ENCODE measurements at regions not wholly inside any gene's neighbourhood (a gene's known extent, or its start where the extent isn't known, plus 50 kb on each side); places are given as distances from the start of the nearest gene placed in this dataset.
"Not testable (repeated sequence)": the region's sequence is repeated elsewhere in the genome, so short reads cannot be mapped to it uniquely, and the experiment has no call there.

DNA sequence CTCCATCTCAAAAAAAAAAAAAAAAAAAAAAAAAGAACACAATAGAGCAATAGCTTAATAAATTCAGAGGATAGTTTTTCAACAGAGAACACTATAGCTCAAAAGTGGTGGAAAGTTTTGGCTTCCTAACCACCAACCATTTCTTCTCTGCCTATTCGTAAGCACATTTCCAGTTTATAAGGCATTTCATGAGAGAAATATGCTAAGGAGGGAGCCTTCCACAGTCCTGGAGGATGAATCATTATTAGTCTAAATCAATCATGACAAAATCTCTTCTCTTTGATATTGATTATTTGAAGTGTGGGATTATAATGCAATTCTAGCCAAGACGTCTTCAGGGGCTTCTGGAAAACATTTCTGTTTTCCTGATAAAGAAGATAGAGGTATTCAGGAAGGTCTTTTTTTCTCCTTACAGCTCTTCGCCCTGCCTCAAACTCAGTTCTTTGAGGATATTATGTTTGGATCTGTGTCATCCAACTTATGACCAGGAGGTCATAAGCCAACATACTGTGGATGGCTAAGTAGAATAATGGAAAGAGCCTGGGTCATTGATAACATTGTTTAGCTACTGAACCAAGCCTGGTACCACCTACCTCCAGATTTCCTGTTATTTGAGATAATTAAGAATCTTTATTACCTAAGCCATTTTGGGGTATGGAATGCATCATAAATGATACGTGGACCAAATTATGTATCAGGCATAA is 207.3 kb downstream of the TRIB2 start:
- H3K9ac ChIP-seq (ENCODE audit: low read depth, low read length): no peak overlapping the region
- no peak overlapping the region for H3K4me3 ChIP-seq (ENCODE audit: low read depth, low read length)

DNA sequence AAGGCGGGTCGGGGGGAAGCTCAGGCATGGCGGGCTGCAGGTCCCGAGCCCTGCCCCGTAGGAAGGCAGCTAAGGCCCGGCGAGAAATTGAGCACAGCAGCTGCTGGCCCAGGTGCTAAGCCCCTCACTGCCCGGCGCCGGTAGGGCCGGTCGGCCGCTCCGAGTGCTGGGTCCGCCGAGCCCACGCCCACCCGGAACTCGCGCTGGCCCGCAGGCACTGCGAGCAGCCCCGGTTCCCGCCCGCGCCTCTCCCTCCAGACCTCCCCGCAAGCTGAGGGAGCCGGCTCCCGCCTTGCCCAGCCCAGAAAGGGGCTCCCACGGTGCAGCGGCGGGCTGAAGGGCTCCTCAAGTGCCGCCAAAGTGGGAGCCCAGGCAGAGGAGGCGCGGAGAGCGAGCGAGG is 209.9 kb downstream of the TRIB2 start:
- H3K27me3 ChIP-seq (ENCODE audit: control insufficient read depth, insufficient read depth, low read length); H3K9me3 ChIP-seq (ENCODE audit: control insufficient read depth, insufficient read depth, low read length); H3K36me3 ChIP-seq (ENCODE audit: control insufficient read depth, insufficient read depth, low read length); H3K9ac ChIP-seq (ENCODE audit: low read depth, low read length); H3K4me3 ChIP-seq (ENCODE audit: low read depth, low read length): not testable (repeated sequence)
- peaks cover 10% of the 10 kb centered on the region for H3K4me1 ChIP-seq (ENCODE audit: control insufficient read depth, insufficient read depth, low read length)

More for the DNA sequence above, 207.3 kb downstream of the TRIB2 start:
- Histone ChIP-seq H3K36me3 (ENCODE audit: control insufficient read depth, insufficient read depth, low read length) (no peaks in the 10 kb centered on the region), H3K9me3 (ENCODE audit: control insufficient read depth, insufficient read depth, low read length) (no peaks in the 10 kb centered on the region), H3K4me1 (ENCODE audit: control insufficient read depth, insufficient read depth, low read length) (peaks cover 4% of the 10 kb centered on the region), H3K27me3 (ENCODE audit: control insufficient read depth, insufficient read depth, low read length) (no peaks in the 10 kb centered on the region)

DNA sequence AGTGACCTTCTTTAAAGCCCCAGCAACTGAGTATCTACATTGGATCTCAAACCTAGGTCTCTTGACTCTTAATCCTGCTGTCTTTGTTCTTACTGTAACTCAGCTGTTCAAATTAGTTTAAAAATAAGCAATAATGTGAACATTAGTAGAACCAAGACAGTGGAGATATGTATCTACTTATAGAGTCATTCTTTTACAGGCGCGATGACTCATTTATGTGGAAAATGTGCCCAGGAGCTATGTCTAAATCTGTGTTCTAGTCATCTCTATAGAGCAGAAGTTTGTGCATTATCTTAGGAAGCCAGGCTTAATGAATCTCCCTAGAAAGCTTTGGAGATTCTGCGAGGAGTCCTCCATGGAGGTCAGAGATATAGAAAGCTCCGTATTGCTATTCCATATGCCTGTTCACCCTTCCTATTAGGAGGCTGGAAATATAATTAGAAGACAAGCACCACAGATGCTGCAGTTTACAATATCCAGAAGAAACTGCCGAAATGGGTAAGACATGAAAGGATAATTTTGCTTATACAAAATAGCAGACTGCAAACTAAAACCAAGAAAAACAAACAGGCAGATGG is 211.6 kb downstream of the TRIB2 start:
- no peak overlapping the region for H3K4me3 ChIP-seq (ENCODE audit: low read depth, low read length)

DNA sequence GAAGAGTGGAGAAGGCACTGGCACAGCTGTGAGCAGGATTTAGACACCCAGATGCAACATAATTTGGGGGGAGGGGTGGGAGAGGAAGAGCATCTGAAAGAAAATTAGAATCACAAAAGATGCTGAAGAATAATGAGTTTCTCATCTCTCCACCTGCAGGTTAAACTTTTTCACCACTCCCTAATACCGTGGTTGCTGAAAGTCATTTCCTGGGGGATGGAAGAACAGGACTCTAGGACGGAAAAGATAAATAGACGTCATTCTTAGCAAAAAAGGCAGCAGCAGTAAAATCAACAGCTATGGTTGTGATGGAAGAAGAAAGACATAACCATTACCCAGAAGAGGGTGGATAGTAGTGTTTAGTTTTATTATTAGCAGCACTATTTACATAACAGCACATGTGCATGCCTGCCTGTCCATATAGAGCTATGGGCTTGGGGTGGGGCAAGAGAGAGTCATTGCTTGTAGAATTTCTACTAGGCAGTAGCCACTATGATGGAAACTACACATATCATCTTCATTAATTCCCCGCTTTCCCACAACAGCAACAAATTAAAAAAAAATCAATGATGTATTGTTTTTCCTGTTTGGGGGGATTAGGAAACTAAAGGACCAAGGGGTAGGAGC is 212.2 kb downstream of the TRIB2 start:
- no peak overlapping the region for H3K4me3 ChIP-seq (ENCODE audit: low read depth, low read length)
- H3K27me3 ChIP-seq (ENCODE audit: control insufficient read depth, insufficient read depth, low read length): no peaks in the 10 kb centered on the region
- no peaks in the 10 kb centered on the region for H3K36me3 ChIP-seq (ENCODE audit: control insufficient read depth, insufficient read depth, low read length)
- no peak overlapping the region for H3K9ac ChIP-seq (ENCODE audit: low read depth, low read length)
- peaks cover 10% of the 10 kb centered on the region for H3K4me1 ChIP-seq (ENCODE audit: control insufficient read depth, insufficient read depth, low read length)
- H3K9me3 ChIP-seq (ENCODE audit: control insufficient read depth, insufficient read depth, low read length): no peaks in the 10 kb centered on the region

More for the DNA sequence above, 211.6 kb downstream of the TRIB2 start:
- no peaks in the 10 kb centered on the region for H3K27me3 ChIP-seq (ENCODE audit: control insufficient read depth, insufficient read depth, low read length)
- H3K9ac ChIP-seq (ENCODE audit: low read depth, low read length): no peak overlapping the region
- no peaks in the 10 kb centered on the region for H3K36me3 ChIP-seq (ENCODE audit: control insufficient read depth, insufficient read depth, low read length)
- H3K9me3 ChIP-seq (ENCODE audit: control insufficient read depth, insufficient read depth, low read length): no peaks in the 10 kb centered on the region
- H3K4me1 ChIP-seq (ENCODE audit: control insufficient read depth, insufficient read depth, low read length): peaks cover 10% of the 10 kb centered on the region

DNA sequence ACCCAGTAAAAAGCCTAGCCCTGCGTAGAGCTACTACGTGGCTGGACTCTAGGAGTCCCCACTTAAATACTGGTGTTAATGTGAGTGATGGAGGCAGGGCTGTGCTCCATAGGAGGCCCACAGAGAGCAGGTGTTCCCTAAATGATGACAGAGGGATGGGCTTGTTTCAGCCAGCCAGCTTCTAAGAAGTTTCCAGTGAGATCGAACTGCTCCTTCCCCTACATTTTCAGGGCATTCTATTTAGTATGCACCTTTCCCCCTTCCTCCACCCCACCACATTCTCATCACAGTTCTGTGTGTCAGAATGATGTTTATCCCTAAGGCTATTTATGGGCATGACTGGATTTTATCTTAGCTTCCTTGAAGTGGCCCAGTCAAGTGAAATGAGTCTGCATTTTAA is 213.0 kb downstream of the TRIB2 start:
- Histone ChIP-seq H3K4me1 (ENCODE audit: control insufficient read depth, insufficient read depth, low read length) (peaks cover 10% of the 10 kb centered on the region), H3K27me3 (ENCODE audit: control insufficient read depth, insufficient read depth, low read length) (no peaks in the 10 kb centered on the region), H3K9ac (ENCODE audit: low read depth, low read length) (no peak overlapping the region), H3K9me3 (ENCODE audit: control insufficient read depth, insufficient read depth, low read length) (no peaks in the 10 kb centered on the region), H3K4me3 (ENCODE audit: low read depth, low read length) (no peak overlapping the region), H3K36me3 (ENCODE audit: control insufficient read depth, insufficient read depth, low read length) (no peaks in the 10 kb centered on the region)

DNA sequence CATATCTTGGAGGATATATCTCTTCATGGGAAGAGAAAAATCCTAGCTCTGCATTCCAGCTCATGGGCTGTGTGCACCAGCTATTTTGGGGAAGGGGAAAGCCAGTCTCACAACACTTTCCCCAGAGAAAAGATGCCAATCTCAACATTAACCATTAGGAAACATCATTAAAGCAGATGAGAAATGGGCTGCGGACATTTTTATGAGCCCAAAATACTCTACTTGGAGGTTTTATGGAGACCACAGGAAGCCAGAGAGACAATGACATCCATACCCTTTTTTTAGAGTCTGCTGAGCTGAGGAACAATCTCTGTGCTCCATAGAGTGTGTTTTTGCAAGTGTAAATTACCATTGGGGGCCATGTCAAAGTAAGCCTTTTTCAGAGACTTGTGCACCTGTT is 213.7 kb downstream of the TRIB2 start:
- H3K36me3 ChIP-seq (ENCODE audit: control insufficient read depth, insufficient read depth, low read length): no peaks in the 10 kb centered on the region
- peaks cover 10% of the 10 kb centered on the region for H3K4me1 ChIP-seq (ENCODE audit: control insufficient read depth, insufficient read depth, low read length)
- no peak overlapping the region for H3K4me3 ChIP-seq (ENCODE audit: low read depth, low read length)
- H3K9ac ChIP-seq (ENCODE audit: low read depth, low read length): no peak overlapping the region
- H3K9me3 ChIP-seq (ENCODE audit: control insufficient read depth, insufficient read depth, low read length): no peaks in the 10 kb centered on the region
- no peaks in the 10 kb centered on the region for H3K27me3 ChIP-seq (ENCODE audit: control insufficient read depth, insufficient read depth, low read length)

DNA sequence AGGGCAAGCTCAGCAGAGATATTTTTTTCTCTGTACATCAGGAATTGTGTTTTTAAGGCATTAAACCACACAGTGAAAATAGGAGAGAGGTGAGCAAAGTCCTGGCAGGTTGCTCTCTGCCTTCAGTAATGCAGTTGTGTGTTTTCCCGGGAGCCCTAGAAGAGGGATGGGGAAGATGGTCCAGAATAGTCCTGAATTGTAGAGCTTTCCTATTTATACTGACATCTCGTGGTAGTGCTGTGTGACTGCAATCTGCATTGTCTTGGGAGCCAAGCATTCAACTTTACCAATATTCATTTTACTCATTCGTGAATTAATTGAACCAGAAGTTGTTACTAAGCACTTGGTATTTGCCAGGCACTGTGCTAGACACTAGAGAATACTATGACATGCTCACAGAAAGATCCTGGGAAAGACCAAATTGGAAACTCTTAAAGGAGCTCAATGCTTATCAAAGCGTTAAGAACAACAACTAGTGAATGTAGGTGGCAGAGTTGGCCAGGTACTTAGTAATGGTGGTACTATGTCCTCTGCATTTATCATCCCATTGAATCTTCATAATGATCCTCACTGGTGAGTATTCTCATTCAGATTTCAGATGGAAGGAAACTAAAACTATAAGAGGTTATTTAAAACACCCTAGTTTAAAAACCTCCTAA is 214.6 kb downstream of the TRIB2 start:
- Histone ChIP-seq H3K36me3 (ENCODE audit: control insufficient read depth, insufficient read depth, low read length) (no peaks in the 10 kb centered on the region), H3K4me1 (ENCODE audit: control insufficient read depth, insufficient read depth, low read length) (peaks cover 10% of the 10 kb centered on the region)

DNA sequence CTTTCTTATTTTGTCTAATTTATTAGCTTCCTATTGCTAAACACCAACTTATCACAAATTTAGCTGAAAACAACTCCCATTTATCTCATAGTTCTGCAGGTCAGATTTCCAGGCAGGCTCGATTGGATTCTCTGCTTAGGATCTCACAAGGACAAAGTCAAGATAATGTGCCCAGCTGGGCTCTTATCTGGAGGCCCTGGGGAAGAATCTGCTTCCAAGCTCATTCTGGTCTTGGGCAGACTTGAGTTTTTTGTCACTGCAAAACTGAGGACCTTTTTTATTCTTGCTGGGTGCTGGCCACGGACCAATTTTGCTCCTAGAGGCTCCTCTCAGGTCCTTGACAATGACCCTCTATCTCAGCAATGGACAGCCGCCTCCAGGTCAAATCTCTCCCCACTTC is 215.5 kb downstream of the TRIB2 start:
- Histone ChIP-seq H3K36me3 (ENCODE audit: control insufficient read depth, insufficient read depth, low read length) (no peaks in the 10 kb centered on the region), H3K9me3 (ENCODE audit: control insufficient read depth, insufficient read depth, low read length) (no peaks in the 10 kb centered on the region), H3K27me3 (ENCODE audit: control insufficient read depth, insufficient read depth, low read length) (no peaks in the 10 kb centered on the region), H3K4me1 (ENCODE audit: control insufficient read depth, insufficient read depth, low read length) (peaks cover 10% of the 10 kb centered on the region), H3K4me3 (ENCODE audit: low read depth, low read length) (no peak overlapping the region), H3K9ac (ENCODE audit: low read depth, low read length) (no peak overlapping the region)

More for the DNA sequence above, 214.6 kb downstream of the TRIB2 start:
- Histone ChIP-seq H3K27me3 (ENCODE audit: control insufficient read depth, insufficient read depth, low read length) (no peaks in the 10 kb centered on the region), H3K4me3 (ENCODE audit: low read depth, low read length) (no peak overlapping the region), H3K9ac (ENCODE audit: low read depth, low read length) (no peak overlapping the region), H3K9me3 (ENCODE audit: control insufficient read depth, insufficient read depth, low read length) (no peaks in the 10 kb centered on the region)

DNA sequence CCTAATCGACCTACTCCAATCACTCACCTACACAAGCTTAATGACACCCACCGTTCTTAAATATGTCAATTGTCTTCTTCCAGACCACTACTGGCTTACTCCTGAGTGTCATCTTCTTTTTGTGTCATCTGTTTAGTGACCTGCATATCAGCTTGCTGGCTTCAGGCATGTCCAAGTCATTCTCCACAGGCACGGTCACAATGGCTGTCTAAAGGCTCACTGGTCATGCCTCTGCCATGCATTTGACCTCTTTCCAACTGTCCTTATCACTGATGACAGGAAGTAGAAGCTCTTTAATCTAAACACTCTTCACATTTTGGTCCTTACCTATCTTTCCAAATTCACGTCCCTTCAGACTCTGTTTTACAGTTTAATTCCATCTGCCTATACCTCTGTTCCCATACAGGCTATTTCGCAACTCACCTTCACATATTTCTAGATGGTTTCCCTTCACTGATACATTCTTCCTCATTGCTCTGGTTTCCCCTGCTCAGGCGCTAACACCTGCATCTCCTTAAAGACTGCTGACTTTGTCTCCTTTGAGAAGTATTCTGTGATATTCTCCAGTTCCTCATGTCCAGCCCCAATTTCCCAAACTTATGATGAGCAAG is 217.5 kb downstream of the TRIB2 start:
- Histone ChIP-seq H3K27me3 (ENCODE audit: control insufficient read depth, insufficient read depth, low read length) (no peaks in the 10 kb centered on the region), H3K4me1 (ENCODE audit: control insufficient read depth, insufficient read depth, low read length) (peaks cover 5% of the 10 kb centered on the region), H3K9me3 (ENCODE audit: control insufficient read depth, insufficient read depth, low read length) (no peaks in the 10 kb centered on the region), H3K9ac (ENCODE audit: low read depth, low read length) (no peak overlapping the region), H3K4me3 (ENCODE audit: low read depth, low read length) (no peak overlapping the region), H3K36me3 (ENCODE audit: control insufficient read depth, insufficient read depth, low read length) (no peaks in the 10 kb centered on the region)

DNA sequence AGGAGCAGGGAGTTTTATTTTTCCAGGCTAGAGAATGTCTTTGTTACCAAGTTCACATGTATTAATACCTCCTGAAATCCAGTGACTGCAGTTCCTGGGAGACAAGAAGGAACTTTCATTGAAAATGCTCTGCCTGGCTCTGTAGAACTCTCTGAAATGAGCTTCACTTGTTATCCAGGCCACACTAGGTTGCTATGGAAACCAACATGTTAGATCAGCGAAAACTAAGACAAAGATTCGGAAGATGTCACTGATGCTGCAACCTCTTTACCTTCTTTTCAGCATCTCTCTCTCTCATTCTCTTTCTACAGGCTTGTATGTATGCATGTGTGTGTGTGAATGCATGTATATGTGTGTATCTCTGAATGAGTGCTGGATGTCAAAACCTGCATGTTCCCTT is 218.5 kb downstream of the TRIB2 start:
- no peaks in the 10 kb centered on the region for H3K9me3 ChIP-seq (ENCODE audit: control insufficient read depth, insufficient read depth, low read length)
- H3K4me3 ChIP-seq (ENCODE audit: low read depth, low read length): no peak overlapping the region
- no peaks in the 10 kb centered on the region for H3K4me1 ChIP-seq (ENCODE audit: control insufficient read depth, insufficient read depth, low read length)
- no peaks in the 10 kb centered on the region for H3K27me3 ChIP-seq (ENCODE audit: control insufficient read depth, insufficient read depth, low read length)
- no peak overlapping the region for H3K9ac ChIP-seq (ENCODE audit: low read depth, low read length)
- no peaks in the 10 kb centered on the region for H3K36me3 ChIP-seq (ENCODE audit: control insufficient read depth, insufficient read depth, low read length)

DNA sequence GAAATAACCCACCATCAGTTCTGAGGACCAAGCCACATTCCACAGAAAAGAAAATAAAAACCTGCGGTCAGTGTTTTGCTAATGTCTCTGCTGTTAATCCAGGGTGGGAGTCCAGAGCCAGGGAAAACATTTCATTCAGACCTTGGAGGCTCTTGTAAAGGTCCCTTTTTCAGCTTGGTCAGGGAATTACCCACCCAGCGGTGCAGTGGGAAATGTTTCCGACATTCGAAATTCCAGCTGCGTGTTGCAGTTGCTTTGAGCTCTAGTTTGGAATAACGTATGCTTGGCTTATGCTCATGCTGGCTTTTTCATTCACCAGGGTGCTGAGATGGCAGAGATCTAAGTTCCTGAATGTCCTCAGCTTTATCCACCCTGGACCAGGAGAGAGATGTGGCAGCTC is 219.1 kb downstream of the TRIB2 start:
- Histone ChIP-seq H3K4me3 (ENCODE audit: low read depth, low read length) (no peak overlapping the region), H3K9me3 (ENCODE audit: control insufficient read depth, insufficient read depth, low read length) (no peaks in the 10 kb centered on the region)

More for the DNA sequence above, 219.1 kb downstream of the TRIB2 start:
- H3K27me3 ChIP-seq (ENCODE audit: control insufficient read depth, insufficient read depth, low read length): no peaks in the 10 kb centered on the region
- H3K4me1 ChIP-seq (ENCODE audit: control insufficient read depth, insufficient read depth, low read length): no peaks in the 10 kb centered on the region
- H3K36me3 ChIP-seq (ENCODE audit: control insufficient read depth, insufficient read depth, low read length): no peaks in the 10 kb centered on the region
- H3K9ac ChIP-seq (ENCODE audit: low read depth, low read length): no peak overlapping the region
